GDM1 (cell line): ENCODE measurements at regions not wholly inside any gene's neighbourhood (a gene's known extent, or its start where the extent isn't known, plus 50 kb on each side); places are given as distances from the start of the nearest gene placed in this dataset.

ENCODE experiments used
- DNase-seq: peaks from one replicate; lab custom pipeline; 2025; lab: John Stamatoyannopoulos, UW

- DNase-seq, result no peak
Observed at GRCh38 chr21:18460979-18461378, 57.4 kb upstream of the TMPRSS15 start.

- no peak for DNase-seq
Observed at GRCh38 chr21:18461743-18462142, 58.2 kb upstream of the TMPRSS15 start.

GRCh38 chr21:18467715-18468114, 64.1 kb upstream of the TMPRSS15 start:
- no peak for DNase-seq

- DNase-seq, result no peak
Observed at GRCh38 chr21:18468790-18469189, 65.2 kb upstream of the TMPRSS15 start.

- no peak for DNase-seq
Observed at GRCh38 chr21:18476639-18477038, 73.1 kb upstream of the TMPRSS15 start.

GRCh38 chr21:18477043-18477442, 73.5 kb upstream of the TMPRSS15 start:
- no peak for DNase-seq

GRCh38 chr21:18478513-18478912, 74.9 kb upstream of the TMPRSS15 start:
- DNase-seq, result no peak

- no peak for DNase-seq
Observed at GRCh38 chr21:18488252-18488651, 84.7 kb upstream of the TMPRSS15 start.

- no peak for DNase-seq
Observed at GRCh38 chr21:18493422-18493821, 89.8 kb upstream of the TMPRSS15 start.

- DNase-seq, result no peak
Observed at GRCh38 chr21:18495523-18495922, 91.9 kb upstream of the TMPRSS15 start.

GRCh38 chr21:18498431-18498830, 94.8 kb upstream of the TMPRSS15 start:
- no peak for DNase-seq

- no peak for DNase-seq
Observed at GRCh38 chr21:18499761-18500376, 96.3 kb upstream of the TMPRSS15 start.

- DNase-seq, result no peak
Observed at GRCh38 chr21:18518054-18518481, 114.5 kb upstream of the TMPRSS15 start.

GRCh38 chr21:18521204-18521603, 117.6 kb upstream of the TMPRSS15 start:
- DNase-seq, result no peak

- DNase-seq, result no peak
Observed at GRCh38 chr21:18522181-18522972, 118.8 kb upstream of the TMPRSS15 start.

GRCh38 chr21:18524097-18524880, 120.7 kb upstream of the TMPRSS15 start:
- DNase-seq, result no peak

GRCh38 chr21:18529254-18529653, 125.7 kb upstream of the TMPRSS15 start:
- DNase-seq, result no peak

GRCh38 chr21:18542081-18542480, 138.5 kb upstream of the TMPRSS15 start:
- no peak for DNase-seq

GRCh38 chr21:18545908-18546307, 142.3 kb upstream of the TMPRSS15 start:
- DNase-seq, result no peak

- DNase-seq, result no peak
Observed at GRCh38 chr21:18547347-18547746, 143.8 kb upstream of the TMPRSS15 start.

- DNase-seq, result no peak
Observed at GRCh38 chr21:18548249-18548648, 144.7 kb upstream of the TMPRSS15 start.

GRCh38 chr21:18549214-18549905, 145.8 kb upstream of the TMPRSS15 start:
- no peak for DNase-seq
